ENCODE measurements at regions not wholly inside any gene's neighbourhood (a gene's known extent, or its start where the extent isn't known, plus 50 kb on each side); places are given as distances from the start of the nearest gene placed in this dataset.

DNA sequence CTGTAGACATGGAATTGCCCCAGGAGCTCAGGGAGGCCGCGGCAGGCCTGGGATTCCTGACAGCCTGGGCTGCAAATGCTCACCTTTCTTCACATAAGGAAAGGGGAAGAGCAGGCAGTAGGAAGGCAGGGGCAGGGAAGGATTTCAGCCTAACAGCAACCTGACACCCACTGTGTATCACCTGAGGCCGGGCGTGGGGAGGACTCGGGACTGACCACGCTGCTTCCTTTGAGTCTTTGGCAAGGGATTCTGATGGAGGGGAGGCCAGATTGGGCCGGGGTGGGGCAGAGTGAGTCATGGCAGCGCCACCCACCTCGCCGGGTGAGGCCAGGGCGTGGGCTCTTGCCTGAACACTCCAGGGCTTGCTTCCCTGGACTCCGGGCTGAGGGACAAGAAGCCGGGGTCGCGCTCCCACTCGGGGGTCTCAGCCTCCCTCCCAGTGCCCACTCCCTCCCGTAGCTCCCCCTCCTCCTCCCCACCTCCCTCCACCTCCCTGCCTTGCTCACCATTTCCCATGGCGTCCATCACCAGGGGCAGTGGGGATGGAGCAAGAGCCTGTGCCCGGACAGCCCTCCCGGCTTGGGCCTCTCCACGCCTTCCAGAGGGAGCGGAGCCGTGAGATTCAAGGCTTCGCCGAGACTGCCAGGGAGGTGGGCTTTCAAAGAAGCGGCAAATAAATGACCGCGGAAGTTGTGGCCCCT, 247.9 kb upstream of the RTL1 start:
- Histone ChIP-seq H2AFZ (ENCODE audit: low read depth, low read length) (no peak overlapping the region), H3K4me3 (ENCODE audit: low read length) (no peak overlapping the region)

GRCh38 chr14:101151927-101152305, 248.4 kb upstream of the RTL1 start:
- no peaks in the 10 kb centered on the region for H3K9me3 ChIP-seq (ENCODE audit: low read length)
- no peaks in the 10 kb centered on the region for H3K36me3 ChIP-seq (ENCODE audit: insufficient read depth, low read length)
- no peaks in the 10 kb centered on the region for H3F3A ChIP-seq (ENCODE audit: insufficient read depth, low read length, poor library complexity, severe bottlenecking)
- no peak overlapping the region for H3K9ac ChIP-seq (ENCODE audit: low read length)
- no peak overlapping the region for H3K4me3 ChIP-seq (ENCODE audit: low read length)
- no peaks in the 10 kb centered on the region for H4K20me1 ChIP-seq (ENCODE audit: insufficient read depth)
- H3K9me2 ChIP-seq (ENCODE audit: insufficient read depth, low read length) = no peaks in the 10 kb centered on the region
- no peaks in the 10 kb centered on the region for H3K79me2 ChIP-seq (replicated peaks; ENCODE audit: insufficient read depth, low read length)
- no peak overlapping the region for H3K27ac ChIP-seq (ENCODE audit: low read length)
- no peaks in the 10 kb centered on the region for H3K27me3 ChIP-seq (ENCODE audit: insufficient read depth, low read depth, low read length)
- H2AFZ ChIP-seq (ENCODE audit: low read depth, low read length) = no peak overlapping the region
- H3K4me2 ChIP-seq (ENCODE audit: low read length) = no peak overlapping the region
- TF ChIP-seq SMC3 (conservative IDR thresholded peaks at IDR 0.05; ENCODE audit: poor library complexity) (no peak), CTCF (IDR thresholded peaks at IDR 0.05; ENCODE audit: poor library complexity, severe bottlenecking) (no peak), MXI1 (conservative IDR thresholded peaks at IDR 0.05; ENCODE audit: poor library complexity, severe bottlenecking) (no peak), POLR2AphosphoS5 (IDR thresholded peaks at IDR 0.05) (no peak), RAD21 (conservative IDR thresholded peaks at IDR 0.05) (no peak), EZH2 (IDR thresholded peaks at IDR 0.05; ENCODE audit: borderline replicate concordance, insufficient read depth, low read length, poor library complexity, severe bottlenecking) (no peak), EP300 (conservative IDR thresholded peaks at IDR 0.05; ENCODE audit: poor library complexity, severe bottlenecking) (no peak)
- TF ChIP-seq, protein P1, sequence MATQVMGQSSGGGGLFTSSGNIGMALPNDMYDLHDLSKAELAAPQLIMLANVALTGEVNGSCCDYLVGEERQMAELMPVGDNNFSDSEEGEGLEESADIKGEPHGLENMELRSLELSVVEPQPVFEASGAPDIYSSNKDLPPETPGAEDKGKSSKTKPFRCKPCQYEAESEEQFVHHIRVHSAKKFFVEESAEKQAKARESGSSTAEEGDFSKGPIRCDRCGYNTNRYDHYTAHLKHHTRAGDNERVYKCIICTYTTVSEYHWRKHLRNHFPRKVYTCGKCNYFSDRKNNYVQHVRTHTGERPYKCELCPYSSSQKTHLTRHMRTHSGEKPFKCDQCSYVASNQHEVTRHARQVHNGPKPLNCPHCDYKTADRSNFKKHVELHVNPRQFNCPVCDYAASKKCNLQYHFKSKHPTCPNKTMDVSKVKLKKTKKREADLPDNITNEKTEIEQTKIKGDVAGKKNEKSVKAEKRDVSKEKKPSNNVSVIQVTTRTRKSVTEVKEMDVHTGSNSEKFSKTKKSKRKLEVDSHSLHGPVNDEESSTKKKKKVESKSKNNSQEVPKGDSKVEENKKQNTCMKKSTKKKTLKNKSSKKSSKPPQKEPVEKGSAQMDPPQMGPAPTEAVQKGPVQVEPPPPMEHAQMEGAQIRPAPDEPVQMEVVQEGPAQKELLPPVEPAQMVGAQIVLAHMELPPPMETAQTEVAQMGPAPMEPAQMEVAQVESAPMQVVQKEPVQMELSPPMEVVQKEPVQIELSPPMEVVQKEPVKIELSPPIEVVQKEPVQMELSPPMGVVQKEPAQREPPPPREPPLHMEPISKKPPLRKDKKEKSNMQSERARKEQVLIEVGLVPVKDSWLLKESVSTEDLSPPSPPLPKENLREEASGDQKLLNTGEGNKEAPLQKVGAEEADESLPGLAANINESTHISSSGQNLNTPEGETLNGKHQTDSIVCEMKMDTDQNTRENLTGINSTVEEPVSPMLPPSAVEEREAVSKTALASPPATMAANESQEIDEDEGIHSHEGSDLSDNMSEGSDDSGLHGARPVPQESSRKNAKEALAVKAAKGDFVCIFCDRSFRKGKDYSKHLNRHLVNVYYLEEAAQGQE (IDR thresholded peaks at IDR 0.05; ENCODE audit: borderline replicate concordance) = no peak

More for the DNA sequence above, 247.9 kb upstream of the RTL1 start:
- Histone ChIP-seq H3K27me3 (ENCODE audit: insufficient read depth, low read depth, low read length) (no peaks in the 10 kb centered on the region), H3F3A (ENCODE audit: insufficient read depth, low read length, poor library complexity, severe bottlenecking) (no peaks in the 10 kb centered on the region), H3K36me3 (ENCODE audit: insufficient read depth, low read length) (no peaks in the 10 kb centered on the region), H3K79me2 (replicated peaks; ENCODE audit: insufficient read depth, low read length) (no peaks in the 10 kb centered on the region), H3K4me2 (ENCODE audit: low read length) (no peak overlapping the region), H3K9me2 (ENCODE audit: insufficient read depth, low read length) (no peaks in the 10 kb centered on the region), H4K20me1 (ENCODE audit: insufficient read depth) (no peaks in the 10 kb centered on the region), H3K27ac (ENCODE audit: low read length) (no peak overlapping the region), H3K9me3 (ENCODE audit: low read length) (no peaks in the 10 kb centered on the region), H3K9ac (ENCODE audit: low read length) (no peak overlapping the region)
- TF ChIP-seq TAF1 (IDR thresholded peaks at IDR 0.05; ENCODE audit: low read depth) (no peak), MXI1 (conservative IDR thresholded peaks at IDR 0.05; ENCODE audit: poor library complexity, severe bottlenecking) (no peak), EZH2 (IDR thresholded peaks at IDR 0.05; ENCODE audit: borderline replicate concordance, insufficient read depth, low read length, poor library complexity, severe bottlenecking) (no peak), EP300 (conservative IDR thresholded peaks at IDR 0.05; ENCODE audit: poor library complexity, severe bottlenecking) (no peak), RAD21 (conservative IDR thresholded peaks at IDR 0.05) (no peak), SMC3 (conservative IDR thresholded peaks at IDR 0.05; ENCODE audit: poor library complexity) (no peak), POLR2AphosphoS5 (IDR thresholded peaks at IDR 0.05) (no peak), CTCF (IDR thresholded peaks at IDR 0.05; ENCODE audit: poor library complexity, severe bottlenecking) (no peak)
- TF ChIP-seq, protein P1 (IDR thresholded peaks at IDR 0.05; ENCODE audit: borderline replicate concordance) = no peak

All from neural cell (in vitro differentiated cells).